Stomach (tissue), 8 donors: ENCODE measurements at regions not wholly inside any gene's neighbourhood (a gene's known extent, or its start where the extent isn't known, plus 50 kb on each side); places are given as distances from the start of the nearest gene placed in this dataset.
A peak's percentile ranks its signal among the peaks of the same experiment; 100 is the strongest.

Source experiments
- DNase-seq, 2 donors: peaks; one replicate each; pipeline versions ENCODE4 v3.0.0 to v3.0.0-alpha.2; 2013 to 2019
- H3K27ac ChIP-seq, 5 donors: fragments of 200-600 bp in 4 of 5; sonication (generic) in 4 of 5; one replicate each; pipeline ENCODE4 v1.5.1; 2013 to 2019; ENCODE audit warnings: mild to moderate bottlenecking in 1 of 5, moderate library complexity in 1 of 5
- H3K27me3 ChIP-seq, 3 donors: fragments of 200-600 bp; sonication (generic); one replicate each; pipeline ENCODE4 v1.5.1; 2017 to 2019; ENCODE audit warnings: mixed run types in 1 of 3
- H3K36me3 ChIP-seq, 4 donors: fragments of 200-600 bp; sonication (generic); 1 replicate in 3 of 4; 2 replicates in 1 of 4; pipeline ENCODE4 v1.5.1; 2016 to 2019
- H3K4me1 ChIP-seq, 4 donors: fragments of 200-600 bp; sonication (generic); one replicate each; pipeline ENCODE4 v1.5.1; 2016 to 2019
- H3K4me3 ChIP-seq, 4 donors: fragments of 200-600 bp; sonication (generic) in 3 of 4; one replicate each; pipeline ENCODE4 v1.5.1; 2016 to 2019; ENCODE audit warnings: mild to moderate bottlenecking in 1 of 4
- H3K9me3 ChIP-seq, 4 donors: fragments of 200-600 bp; sonication (generic); one replicate each; pipeline ENCODE4 v1.5.1; 2016 to 2019
- EP300 ChIP-seq: sonication (generic); formaldehyde crosslinking; IDR thresholded peaks from one replicate; pipeline ENCODE4 v1.6.1; 2017; ENCODE audit warnings: antibody characterized with exemption
- POLR2A ChIP-seq, 4 donors: fragments of 450-650 bp; IDR thresholded peaks; one replicate each; pipeline ENCODE4 v1.6.1; 2016; ENCODE audit warnings: antibody characterized with exemption in 4 of 4, control low read depth in 2 of 4, mild to moderate bottlenecking in 1 of 4, moderate library complexity in 1 of 4
- POLR2AphosphoS5 ChIP-seq, 3 donors: sonication (generic); formaldehyde crosslinking; IDR thresholded peaks; one replicate each; pipeline ENCODE4 v1.6.1; 2016; ENCODE audit warnings: antibody characterized with exemption in 3 of 3
- WGBS, 5 donors: extraction: QIAGEN DNeasy Blood & Tissue Kit in 3 of 5; methylation state at CpG; one replicate each; pipeline versions ENCODE4 v1.1.5 to v1.1.7; 2013 to 2018; 5-methylcytosine and 5-hydroxymethylcytosine counted together
- intact Hi-C: fragments of 100-400 bp; cut with DNase I; formaldehyde crosslinking; loops from one replicate; pipeline ENCODE4 v1.15.1; 2023; ENCODE audit warnings: low total_unique reads
- TF ChIP-seq, protein P1 (sequence below), 7 experiments: fragments of 450-650 bp in 4 of 7; fragments of 200-600 bp in 3 of 7; sonication (generic) in 3 of 7; IDR thresholded peaks; one replicate each; pipeline ENCODE4 v1.5.1; 2016 to 2019; ENCODE audit warnings: antibody characterized with exemption in 7 of 7, control low read depth in 2 of 7, mild to moderate bottlenecking in 1 of 7
- donor health status: healthy with polysubstance abuse.
- donor health status: Bipolar disorder and iron deficiency.
- donor health status: healthy.

DNA sequence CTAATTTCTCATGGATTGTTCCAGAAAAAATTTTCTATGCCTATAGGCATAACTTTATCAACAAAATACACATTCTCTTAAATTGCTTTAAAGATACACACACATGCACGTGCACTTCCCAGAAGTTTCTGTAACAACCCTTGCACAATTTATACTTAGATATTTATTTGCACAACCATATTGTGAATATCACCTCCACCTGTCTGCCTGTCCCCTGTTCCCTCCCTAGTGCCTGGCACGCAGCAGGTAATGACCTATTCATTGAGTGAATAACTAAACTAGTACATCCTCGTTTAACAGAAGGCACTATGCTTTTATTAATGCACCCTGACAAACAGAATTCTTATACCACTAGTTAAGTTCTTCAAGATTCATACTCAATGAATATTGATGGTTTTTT, 198.9 kb downstream of the BCAS1 start:
- Histone ChIP-seq H3K4me1 (peaks cover 18 to 55% (median 35%) of the 10 kb centered on the region in 4 donors), H3K4me3 (no peak overlapping the region), H3K27me3 (no peaks in the 10 kb centered on the region), H3K27ac (peak overlapping the region in 1 of 5 donors; percentile 40), H3K36me3 (no peaks in the 10 kb centered on the region), H3K9me3 (no peaks in the 10 kb centered on the region)
- WGBS, 5 donors = 43 to 68% (median 57%) methylated on average over 3 of the region's 3 CpGs
- TF ChIP-seq, protein P1, sequence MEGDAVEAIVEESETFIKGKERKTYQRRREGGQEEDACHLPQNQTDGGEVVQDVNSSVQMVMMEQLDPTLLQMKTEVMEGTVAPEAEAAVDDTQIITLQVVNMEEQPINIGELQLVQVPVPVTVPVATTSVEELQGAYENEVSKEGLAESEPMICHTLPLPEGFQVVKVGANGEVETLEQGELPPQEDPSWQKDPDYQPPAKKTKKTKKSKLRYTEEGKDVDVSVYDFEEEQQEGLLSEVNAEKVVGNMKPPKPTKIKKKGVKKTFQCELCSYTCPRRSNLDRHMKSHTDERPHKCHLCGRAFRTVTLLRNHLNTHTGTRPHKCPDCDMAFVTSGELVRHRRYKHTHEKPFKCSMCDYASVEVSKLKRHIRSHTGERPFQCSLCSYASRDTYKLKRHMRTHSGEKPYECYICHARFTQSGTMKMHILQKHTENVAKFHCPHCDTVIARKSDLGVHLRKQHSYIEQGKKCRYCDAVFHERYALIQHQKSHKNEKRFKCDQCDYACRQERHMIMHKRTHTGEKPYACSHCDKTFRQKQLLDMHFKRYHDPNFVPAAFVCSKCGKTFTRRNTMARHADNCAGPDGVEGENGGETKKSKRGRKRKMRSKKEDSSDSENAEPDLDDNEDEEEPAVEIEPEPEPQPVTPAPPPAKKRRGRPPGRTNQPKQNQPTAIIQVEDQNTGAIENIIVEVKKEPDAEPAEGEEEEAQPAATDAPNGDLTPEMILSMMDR (IDR thresholded peaks at IDR 0.05) = no peak
- TF ChIP-seq EP300 = no peak
- TF ChIP-seq POLR2AphosphoS5 (IDR thresholded peaks at IDR 0.05) = no peak
- TF ChIP-seq POLR2A (IDR thresholded peaks at IDR 0.05) = no peak
- intact Hi-C loops = no loop called here
- no peak for DNase-seq

DNA sequence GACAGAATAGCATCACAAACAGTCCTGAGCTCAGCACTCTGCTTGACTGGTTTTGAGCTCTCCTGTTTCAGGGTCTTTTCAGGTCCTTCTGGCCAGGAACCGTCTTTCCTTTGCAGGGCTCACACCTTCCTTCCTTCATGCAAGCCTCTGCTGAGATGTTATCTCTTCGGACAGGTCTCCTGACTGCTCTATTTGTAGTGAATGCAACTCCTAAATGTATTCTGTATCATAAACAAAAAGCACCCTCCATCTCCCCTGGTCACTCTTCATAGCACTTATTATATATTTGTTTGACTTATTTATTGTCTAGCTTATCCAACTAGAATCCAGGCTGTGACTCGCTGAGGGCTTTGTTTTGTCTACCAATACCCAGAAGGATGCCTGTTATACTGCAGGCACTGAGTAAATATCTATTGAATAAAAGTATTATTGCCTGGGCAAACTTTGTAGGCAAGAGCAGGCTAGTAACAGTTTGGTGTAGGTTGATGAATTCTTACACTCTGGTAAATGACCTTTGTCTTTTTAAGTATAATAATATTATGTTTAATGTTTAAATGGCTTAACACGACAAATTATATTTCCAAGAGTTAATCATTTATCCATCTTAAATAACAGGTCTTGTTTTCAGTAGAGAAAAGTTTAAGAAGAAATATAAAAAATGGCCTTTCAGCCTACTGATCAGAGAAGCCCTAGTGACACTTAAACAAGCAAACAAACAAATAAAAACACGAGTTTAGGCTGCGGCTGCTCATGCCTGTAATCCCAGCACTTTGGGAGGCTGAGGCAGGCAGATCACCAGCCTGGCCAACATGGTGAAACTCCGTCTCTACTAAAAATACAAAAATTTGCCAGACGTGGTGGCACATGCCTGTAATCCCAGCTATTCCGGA, 199.7 kb downstream of the BCAS1 start:
- Histone ChIP-seq H3K4me1 (peaks cover 23 to 63% (median 42%) of the 10 kb centered on the region in 4 donors), H3K9me3 (no peaks in the 10 kb centered on the region), H3K36me3 (no peaks in the 10 kb centered on the region), H3K4me3 (no peak overlapping the region), H3K27me3 (no peaks in the 10 kb centered on the region), H3K27ac (peak overlapping the region in 4 of 5 donors; percentile 64 to 78 (median 74))
- no peak for TF ChIP-seq POLR2A (IDR thresholded peaks at IDR 0.05)
- intact Hi-C loops = no loop called here
- DNase-seq = no peak
- WGBS, 5 donors = 38 to 62% (median 44%) methylated on average over 9 of the region's 9 CpGs

DNA sequence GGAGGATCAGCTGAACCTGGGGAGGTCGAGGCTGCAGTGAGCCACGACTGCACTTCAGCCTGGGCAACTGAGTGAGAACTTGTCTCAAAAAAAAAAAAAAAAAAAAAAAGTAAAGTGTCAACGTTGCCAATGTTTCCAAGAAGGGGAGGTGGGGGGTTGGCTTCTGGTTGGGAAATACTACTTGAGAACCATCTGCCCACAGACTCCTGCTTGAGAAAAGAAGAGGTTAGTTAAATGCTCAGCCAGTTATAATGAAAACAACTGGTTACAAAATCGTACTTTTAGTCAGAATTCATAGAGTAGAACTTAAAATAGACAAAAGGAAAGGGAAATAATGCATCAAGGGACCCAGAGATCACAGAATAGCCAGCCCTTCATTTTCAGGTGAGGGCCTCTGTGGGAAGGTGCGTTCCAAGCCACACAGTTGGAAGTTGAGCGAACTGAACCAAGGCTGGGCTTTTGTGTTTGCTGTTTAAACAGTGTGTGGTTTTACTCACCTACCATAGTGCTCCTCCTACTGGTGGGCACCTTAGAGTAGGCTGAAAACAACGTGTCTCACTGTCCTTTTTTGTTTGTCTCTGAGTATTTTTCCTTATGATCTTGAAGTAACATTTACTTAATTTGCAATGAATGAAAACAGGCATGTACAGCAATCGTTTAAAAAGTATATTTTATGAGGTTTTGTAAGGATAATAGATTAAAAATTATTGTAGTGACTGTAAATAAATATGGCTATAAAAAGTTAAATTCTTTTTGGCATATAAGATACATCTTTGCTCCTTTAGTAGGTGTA, 200.7 kb downstream of the BCAS1 start:
- Histone ChIP-seq H3K9me3 (no peaks in the 10 kb centered on the region), H3K27ac (peak overlapping the region; percentile 32 to 78 (median 70)), H3K4me1 (peaks cover 33 to 73% (median 51%) of the 10 kb centered on the region in 4 donors), H3K4me3 (no peak overlapping the region), H3K27me3 (no peaks in the 10 kb centered on the region), H3K36me3 (no peaks in the 10 kb centered on the region)
- intact Hi-C loops = no loop called here
- peak; percentile 79 to 93 for DNase-seq
- 17 to 22% (median 20%) methylated on average over 8 of the region's 8 CpGs for WGBS, 5 donors
- TF ChIP-seq EP300 (no peak), POLR2AphosphoS5 (IDR thresholded peaks at IDR 0.05) (peak in 2 of 3 donors; percentile 21 to 73)
- TF ChIP-seq, protein P1 (IDR thresholded peaks at IDR 0.05) = peak in 5 of 7 experiments; percentile 68 to 92 (median 76)

DNA sequence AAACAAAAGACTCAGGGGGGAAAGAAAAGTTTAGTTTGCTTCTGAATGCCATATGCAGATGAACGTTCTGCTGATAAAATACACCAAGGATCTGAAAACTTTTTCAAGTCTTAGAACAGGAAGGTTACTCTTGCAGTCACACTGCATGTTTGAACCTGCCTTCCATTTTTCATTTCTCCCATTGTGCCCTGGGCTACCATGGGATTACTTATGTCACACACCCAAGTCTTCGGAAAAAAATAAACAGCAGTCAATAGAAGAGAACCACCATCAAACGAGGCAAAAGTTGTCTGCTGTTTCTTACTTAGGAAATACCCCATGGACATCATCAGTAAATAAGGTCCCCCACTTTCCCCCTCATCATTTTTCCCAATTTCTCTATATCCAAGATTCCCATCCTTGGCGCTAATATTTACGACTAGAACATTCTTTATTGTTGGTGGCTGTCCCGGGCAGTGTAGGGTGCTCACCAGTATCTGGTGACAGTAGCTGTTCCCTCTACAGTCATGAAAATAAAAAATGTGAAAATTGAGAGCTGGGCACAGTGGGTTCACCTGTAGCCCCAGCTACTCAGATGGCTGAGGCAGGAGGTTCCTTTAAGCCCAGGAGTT, 202.5 kb downstream of the BCAS1 start:
- peaks cover 38 to 85% (median 66%) of the 10 kb centered on the region in 4 donors for H3K4me1 ChIP-seq
- H3K27ac ChIP-seq = peak overlapping the region; percentile 52 to 91 (median 82)
- H3K27me3 ChIP-seq = no peaks in the 10 kb centered on the region
- DNase-seq = no peak
- WGBS, 5 donors = 65 to 71% (median 68%) methylated on average over 6 of the region's 6 CpGs
- H3K36me3 ChIP-seq = no peaks in the 10 kb centered on the region
- H3K4me3 ChIP-seq = no peak overlapping the region
- intact Hi-C loops = no loop called here
- H3K9me3 ChIP-seq = no peaks in the 10 kb centered on the region
- no peak for TF ChIP-seq EP300
- no peak for TF ChIP-seq POLR2A (IDR thresholded peaks at IDR 0.05)
- TF ChIP-seq, protein P1 (IDR thresholded peaks at IDR 0.05) = no peak
- TF ChIP-seq POLR2AphosphoS5 (IDR thresholded peaks at IDR 0.05) = no peak
